GM12878 (cell line): ENCODE measurements at regions not wholly inside any gene's neighbourhood (a gene's known extent, or its start where the extent isn't known, plus 50 kb on each side); places are given as distances from the start of the nearest gene placed in this dataset.

Experiments used
- CTCF ChIP-seq, 3 experiments: IDR thresholded peaks in 2 of 3; conservative IDR thresholded peaks in 1 of 3; 2 replicates each; pipeline ENCODE4 v1.5.1; 2011; ENCODE audit warnings: low read depth in 3 of 3, low read length in 3 of 3, mild to moderate bottlenecking in 3 of 3, control low read depth in 2 of 3, moderate library complexity in 2 of 3, inconsistent platforms in 1 of 3, mixed read lengths in 1 of 3; ENCODE audit not compliant: control insufficient read depth in 2 of 3, insufficient read depth in 1 of 3; ENCODE audit errors: extremely low read depth in 1 of 3
- PML ChIP-seq: IDR thresholded peaks from 2 replicates; pipeline ENCODE4 v1.6.1; 2012; ENCODE audit warnings: low read length, inconsistent platforms

GRCh38 chr6:6966569-6966968, 141.2 kb upstream of the RREB1 start:
- TF ChIP-seq PML (no peak), CTCF (IDR thresholded peaks at IDR 0.05 in 2 of 3, conservative IDR thresholded peaks at IDR 0.05 in 1 of 3; ENCODE audit: control insufficient read depth in 2 of 3, extremely low read depth in 1 of 3, insufficient read depth in 1 of 3, low read depth in 3 of 3, low read length in 3 of 3) (no peak)
